ENCODE measurements at regions not wholly inside any gene's neighbourhood (a gene's known extent, or its start where the extent isn't known, plus 50 kb on each side); places are given as distances from the start of the nearest gene placed in this dataset.

GRCh38 chr13:90403330-90404082 lies 944.0 kb upstream of the MIR17HG start:
- Mint-ChIP-seq H3K4me3 (no peak overlapping the region), H3K27me3 (ENCODE audit: low read depth in 2 of 2) (no peaks in the 10 kb centered on the region), H3K27ac (no peak overlapping the region), H3K36me3 (peaks cover 18% of the 10 kb centered on the region), H3K9me3 (peaks cover 13 to 25% of the 10 kb centered on the region in 2 donors), H3K4me1 (no peaks in the 10 kb centered on the region)
- H3K4me3 ChIP-seq (ENCODE audit: low read length): no peak overlapping the region
- H3K27ac ChIP-seq (ENCODE audit: low read length): no peak overlapping the region
- 88% methylated on average over 14 of the region's 14 CpGs for WGBS (ENCODE audit: insufficient coverage)
- no peak for DNase-seq
- no peaks in the 10 kb centered on the region for H3K27me3 ChIP-seq (ENCODE audit: control insufficient read depth, insufficient read depth, low read length)
- intact Hi-C loops (cut with micrococcal nuclease): no loop called here
- peaks cover 13% of the 10 kb centered on the region for H3K9me3 ChIP-seq (ENCODE audit: control insufficient read depth, insufficient read depth, low read length)
- TF ChIP-seq, protein P1, sequence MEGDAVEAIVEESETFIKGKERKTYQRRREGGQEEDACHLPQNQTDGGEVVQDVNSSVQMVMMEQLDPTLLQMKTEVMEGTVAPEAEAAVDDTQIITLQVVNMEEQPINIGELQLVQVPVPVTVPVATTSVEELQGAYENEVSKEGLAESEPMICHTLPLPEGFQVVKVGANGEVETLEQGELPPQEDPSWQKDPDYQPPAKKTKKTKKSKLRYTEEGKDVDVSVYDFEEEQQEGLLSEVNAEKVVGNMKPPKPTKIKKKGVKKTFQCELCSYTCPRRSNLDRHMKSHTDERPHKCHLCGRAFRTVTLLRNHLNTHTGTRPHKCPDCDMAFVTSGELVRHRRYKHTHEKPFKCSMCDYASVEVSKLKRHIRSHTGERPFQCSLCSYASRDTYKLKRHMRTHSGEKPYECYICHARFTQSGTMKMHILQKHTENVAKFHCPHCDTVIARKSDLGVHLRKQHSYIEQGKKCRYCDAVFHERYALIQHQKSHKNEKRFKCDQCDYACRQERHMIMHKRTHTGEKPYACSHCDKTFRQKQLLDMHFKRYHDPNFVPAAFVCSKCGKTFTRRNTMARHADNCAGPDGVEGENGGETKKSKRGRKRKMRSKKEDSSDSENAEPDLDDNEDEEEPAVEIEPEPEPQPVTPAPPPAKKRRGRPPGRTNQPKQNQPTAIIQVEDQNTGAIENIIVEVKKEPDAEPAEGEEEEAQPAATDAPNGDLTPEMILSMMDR (IDR thresholded peaks at IDR 0.05): no peak
- no peaks in the 10 kb centered on the region for H3K36me3 ChIP-seq (ENCODE audit: control insufficient read depth, insufficient read depth, low read length)
- H3K4me1 ChIP-seq (ENCODE audit: control insufficient read depth, insufficient read depth, low read length): no peaks in the 10 kb centered on the region
- ATAC-seq: no peak

DNA sequence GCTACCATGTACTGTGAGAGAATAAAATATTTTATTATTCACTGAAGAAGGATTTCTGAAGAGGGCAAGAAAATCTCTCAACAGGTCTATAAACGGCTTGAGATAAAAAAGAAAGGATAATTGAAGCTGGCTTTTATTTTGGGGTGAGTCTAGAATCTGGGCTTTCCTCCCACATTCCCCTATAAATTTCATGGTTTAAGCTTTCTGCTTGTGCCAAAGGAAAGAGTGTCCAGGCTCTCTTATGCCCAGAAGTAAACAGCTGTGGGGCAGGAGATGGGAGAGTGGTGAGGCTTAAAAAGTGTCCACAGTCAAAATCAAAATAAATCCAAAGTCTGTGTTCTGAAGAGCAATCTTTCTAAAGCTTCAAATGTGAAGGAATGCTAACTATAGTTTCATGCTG lies 942.2 kb upstream of the MIR17HG start:
- intact Hi-C loops (cut with micrococcal nuclease): no loop called here
- Mint-ChIP-seq H3K27ac (no peak overlapping the region), H3K36me3 (peaks cover 14% of the 10 kb centered on the region), H3K27me3 (ENCODE audit: low read depth in 2 of 2) (no peaks in the 10 kb centered on the region), H3K4me3 (no peak overlapping the region), H3K9me3 (peaks cover 9 to 20% of the 10 kb centered on the region in 2 donors), H3K4me1 (no peaks in the 10 kb centered on the region)
- H3K27ac ChIP-seq (ENCODE audit: low read length): no peak overlapping the region
- TF ChIP-seq, protein P1 (IDR thresholded peaks at IDR 0.05): no peak
- no peak for DNase-seq
- ATAC-seq: no peak
- WGBS (ENCODE audit: insufficient coverage): no CpG with 5 or more reads among the region's 1 CpG
- H3K4me1 ChIP-seq (ENCODE audit: control insufficient read depth, insufficient read depth, low read length): no peaks in the 10 kb centered on the region
- H3K4me3 ChIP-seq (ENCODE audit: low read length): no peak overlapping the region
- peaks cover 13% of the 10 kb centered on the region for H3K9me3 ChIP-seq (ENCODE audit: control insufficient read depth, insufficient read depth, low read length)
- H3K36me3 ChIP-seq (ENCODE audit: control insufficient read depth, insufficient read depth, low read length): no peaks in the 10 kb centered on the region
- no peaks in the 10 kb centered on the region for H3K27me3 ChIP-seq (ENCODE audit: control insufficient read depth, insufficient read depth, low read length)

DNA sequence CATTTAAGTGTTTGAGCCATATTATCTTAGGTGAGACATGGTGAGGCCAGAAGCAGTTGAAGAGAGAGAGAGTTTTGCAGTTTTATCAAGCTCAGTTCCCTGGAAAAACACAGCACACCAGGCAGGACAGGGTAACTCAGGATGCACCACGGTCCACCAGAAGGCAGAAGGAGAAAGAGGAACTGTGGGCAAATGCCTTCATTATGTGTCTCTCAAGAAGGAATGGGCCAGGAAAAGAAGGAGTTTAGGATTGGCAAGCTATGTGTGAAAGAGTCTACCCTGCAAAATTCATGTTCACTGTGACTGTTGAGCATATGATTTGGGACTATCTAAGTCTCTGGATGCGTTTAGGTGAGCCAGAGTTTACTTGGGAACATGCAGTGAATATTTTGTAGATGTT lies 934.5 kb upstream of the MIR17HG start:
- 69% methylated on average over 2 of the region's 2 CpGs for WGBS (ENCODE audit: insufficient coverage)
- no peaks in the 10 kb centered on the region for H3K36me3 Mint-ChIP-seq
- no peaks in the 10 kb centered on the region for H3K9me3 ChIP-seq (ENCODE audit: control insufficient read depth, insufficient read depth, low read length)

More for the DNA sequence above, 934.5 kb upstream of the MIR17HG start:
- TF ChIP-seq, protein P1 (IDR thresholded peaks at IDR 0.05): no peak
- H3K27ac ChIP-seq (ENCODE audit: low read length): no peak overlapping the region
- no peaks in the 10 kb centered on the region for H3K4me1 ChIP-seq (ENCODE audit: control insufficient read depth, insufficient read depth, low read length)
- Mint-ChIP-seq H3K4me1 (no peaks in the 10 kb centered on the region), H3K27me3 (ENCODE audit: low read depth in 2 of 2) (no peaks in the 10 kb centered on the region), H3K27ac (no peak overlapping the region), H3K4me3 (no peak overlapping the region), H3K9me3 (peaks cover 12 to 19% of the 10 kb centered on the region in 2 donors)
- intact Hi-C loops (cut with micrococcal nuclease): no loop called here
- H3K27me3 ChIP-seq (ENCODE audit: control insufficient read depth, insufficient read depth, low read length): no peaks in the 10 kb centered on the region
- DNase-seq (no peak), ATAC-seq (no peak)
- H3K4me3 ChIP-seq (ENCODE audit: low read length): no peak overlapping the region
- no peaks in the 10 kb centered on the region for H3K36me3 ChIP-seq (ENCODE audit: control insufficient read depth, insufficient read depth, low read length)
